Psoas muscle (tissue), 7 donors: ENCODE measurements at regions not wholly inside any gene's neighbourhood (a gene's known extent, or its start where the extent isn't known, plus 50 kb on each side); places are given as distances from the start of the nearest gene placed in this dataset.

Source experiments
- ATAC-seq, 4 donors: fragments of 200-7000 bp; cut with Tn5 transposase; one replicate each; pipeline ENCODE4 v1.9.1; 2020; ENCODE audit warnings: moderate library complexity in 3 of 4, mild to moderate bottlenecking in 2 of 4
- DNase-seq, 2 donors: peaks; one replicate each; pipeline ENCODE4 v3.0.0-alpha.2; 2020
- H3K27ac ChIP-seq: fragments of 200-600 bp; one replicate; pipeline ENCODE4 v1.8.0; 2022
- H3K27me3 ChIP-seq, 3 donors: fragments of 200-600 bp in 1 of 3; one replicate each; pipeline versions ENCODE4 v1.6.1 to v1.8.0; 2013 to 2022; ENCODE audit warnings: low read length in 2 of 3, mild to moderate bottlenecking in 2 of 3, moderate library complexity in 1 of 3; ENCODE audit not compliant: insufficient read depth in 3 of 3
- H3K36me3 ChIP-seq, 2 donors: fragments of 200-600 bp in 1 of 2; one replicate each; pipeline versions ENCODE4 v1.6.1 to v1.8.0; 2013 to 2022; ENCODE audit warnings: low read depth in 1 of 2, mild to moderate bottlenecking in 1 of 2, moderate library complexity in 1 of 2; ENCODE audit not compliant: insufficient read depth in 1 of 2
- H3K4me1 ChIP-seq: fragments of 200-600 bp; one replicate; pipeline ENCODE4 v1.8.0; 2022
- H3K4me3 ChIP-seq: fragments of 200-600 bp; one replicate; pipeline ENCODE4 v1.8.0; 2022; ENCODE audit warnings: mild to moderate bottlenecking
- H3K9me3 ChIP-seq: fragments of 200-600 bp; one replicate; pipeline ENCODE4 v1.8.0; 2022
- WGBS, 3 donors: extraction: QIAGEN DNeasy Blood & Tissue Kit; methylation state at CpG; one replicate each; pipeline versions ENCODE4 v1.1.6 to v1.1.7; 2013; 5-methylcytosine and 5-hydroxymethylcytosine counted together
- intact Hi-C, 2 donors: fragments of 100-400 bp; cut with DNase I; formaldehyde crosslinking; loops; one replicate each; pipeline versions ENCODE4 v1.11.0 to v1.14.2; 2022
- TF ChIP-seq, protein P1 (sequence below): fragments of 200-600 bp; IDR thresholded peaks from one replicate; pipeline ENCODE4 v1.8.0; 2022; ENCODE audit warnings: antibody characterized with exemption
- donor health status: healthy with polysubstance abuse.
- donor health status: DM: no; HTN: no; CAD: no; lungs with moderate emphysema.
- donor health status: Bipolar disorder and iron deficiency.
- donor health status: healthy.
- donor health status: DM: yes; HTN: yes; CAD: no.
- donor health status: DM: no; HTN: no; CAD: no.
- donor health status: DM: yes; HTN: yes; CAD: no.

GRCh38 chr9:87798261-87798833 is 72.4 kb downstream of the CTSL start:
- ATAC-seq (no peak), DNase-seq (no peak)
- no peaks in the 10 kb centered on the region for H3K9me3 ChIP-seq
- no peak overlapping the region for H3K4me3 ChIP-seq
- no peaks in the 10 kb centered on the region for H3K36me3 ChIP-seq
- no peak overlapping the region for H3K27ac ChIP-seq
- WGBS, 3 donors = 71 to 78% (median 73%) methylated on average over 1 of the region's 1 CpG
- TF ChIP-seq, protein P1, sequence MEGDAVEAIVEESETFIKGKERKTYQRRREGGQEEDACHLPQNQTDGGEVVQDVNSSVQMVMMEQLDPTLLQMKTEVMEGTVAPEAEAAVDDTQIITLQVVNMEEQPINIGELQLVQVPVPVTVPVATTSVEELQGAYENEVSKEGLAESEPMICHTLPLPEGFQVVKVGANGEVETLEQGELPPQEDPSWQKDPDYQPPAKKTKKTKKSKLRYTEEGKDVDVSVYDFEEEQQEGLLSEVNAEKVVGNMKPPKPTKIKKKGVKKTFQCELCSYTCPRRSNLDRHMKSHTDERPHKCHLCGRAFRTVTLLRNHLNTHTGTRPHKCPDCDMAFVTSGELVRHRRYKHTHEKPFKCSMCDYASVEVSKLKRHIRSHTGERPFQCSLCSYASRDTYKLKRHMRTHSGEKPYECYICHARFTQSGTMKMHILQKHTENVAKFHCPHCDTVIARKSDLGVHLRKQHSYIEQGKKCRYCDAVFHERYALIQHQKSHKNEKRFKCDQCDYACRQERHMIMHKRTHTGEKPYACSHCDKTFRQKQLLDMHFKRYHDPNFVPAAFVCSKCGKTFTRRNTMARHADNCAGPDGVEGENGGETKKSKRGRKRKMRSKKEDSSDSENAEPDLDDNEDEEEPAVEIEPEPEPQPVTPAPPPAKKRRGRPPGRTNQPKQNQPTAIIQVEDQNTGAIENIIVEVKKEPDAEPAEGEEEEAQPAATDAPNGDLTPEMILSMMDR = no peak
- H3K27me3 ChIP-seq = peaks cover 0 to 1% (median 0%) of the 10 kb centered on the region in 3 donors
- no peaks in the 10 kb centered on the region for H3K4me1 ChIP-seq
- intact Hi-C loops = no loop called here

GRCh38 chr9:87799503-87799902 is 73.6 kb downstream of the CTSL start:
- WGBS, 3 donors = 85 to 91% (median 86%) methylated on average over 5 of the region's 5 CpGs
- H3K4me1 ChIP-seq = no peaks in the 10 kb centered on the region
- no peaks in the 10 kb centered on the region for H3K9me3 ChIP-seq
- no peaks in the 10 kb centered on the region for H3K36me3 ChIP-seq
- H3K27me3 ChIP-seq = no peaks in the 10 kb centered on the region
- no peak for DNase-seq
- intact Hi-C loops = no loop called here
- TF ChIP-seq, protein P1 = no peak
- H3K4me3 ChIP-seq = no peak overlapping the region
- no peak for ATAC-seq
- no peak overlapping the region for H3K27ac ChIP-seq

DNA sequence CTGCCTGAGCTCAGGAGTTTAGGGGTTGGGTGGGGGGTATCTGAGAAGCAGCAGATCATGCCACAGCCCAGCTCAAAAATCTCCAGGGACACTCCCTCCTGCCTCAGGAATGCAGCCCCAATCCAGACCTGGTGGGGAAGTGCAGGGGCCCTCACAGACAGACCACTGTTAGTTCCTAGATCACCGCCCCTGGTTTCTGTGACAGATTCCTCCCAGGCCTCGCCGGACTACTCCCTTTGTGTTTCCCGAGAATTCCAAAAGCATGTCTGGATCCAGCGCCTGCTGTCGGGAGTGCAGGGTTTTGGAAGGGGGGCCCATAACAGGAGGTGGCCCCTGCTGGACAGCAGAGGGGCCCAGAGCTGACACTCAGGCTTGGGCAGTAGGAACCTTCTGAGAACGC is 74.5 kb downstream of the CTSL start:
- H3K4me1 ChIP-seq = no peaks in the 10 kb centered on the region
- no peaks in the 10 kb centered on the region for H3K9me3 ChIP-seq
- TF ChIP-seq, protein P1 = no peak
- no peaks in the 10 kb centered on the region for H3K27me3 ChIP-seq
- ATAC-seq (no peak), DNase-seq (no peak)
- no peak overlapping the region for H3K4me3 ChIP-seq
- intact Hi-C loops = no loop called here
- H3K27ac ChIP-seq = no peak overlapping the region
- H3K36me3 ChIP-seq = no peaks in the 10 kb centered on the region
- WGBS, 3 donors = 41 to 60% (median 59%) methylated on average over 7 of the region's 7 CpGs

DNA sequence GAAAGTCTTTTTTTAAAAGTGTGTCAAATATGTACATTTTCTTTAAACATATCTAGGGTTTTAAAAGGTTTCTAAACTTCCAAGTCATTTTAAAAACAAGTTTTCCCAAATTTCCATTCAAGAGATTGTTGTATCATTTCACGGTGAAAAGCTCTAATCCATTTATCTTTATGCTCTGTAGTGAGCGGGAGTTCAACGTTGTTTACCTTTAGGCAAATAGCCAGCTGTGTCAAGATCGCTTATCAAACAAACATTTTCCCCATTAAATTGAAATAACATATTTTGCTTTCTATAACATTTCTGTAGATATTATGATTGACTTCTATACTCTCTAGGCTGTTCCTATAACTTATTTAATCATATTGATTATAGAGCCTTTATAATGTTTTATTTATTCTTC is 75.1 kb downstream of the CTSL start:
- H3K4me1 ChIP-seq = no peaks in the 10 kb centered on the region
- no peak overlapping the region for H3K27ac ChIP-seq
- no peak for DNase-seq
- 67 to 75% (median 71%) methylated on average over 4 of the region's 4 CpGs for WGBS, 3 donors
- no peak for ATAC-seq
- TF ChIP-seq, protein P1 = no peak
- H3K9me3 ChIP-seq = no peaks in the 10 kb centered on the region
- H3K27me3 ChIP-seq = no peaks in the 10 kb centered on the region
- H3K4me3 ChIP-seq = no peak overlapping the region
- H3K36me3 ChIP-seq = no peaks in the 10 kb centered on the region
- intact Hi-C loops = no loop called here

- 90 to 92% (median 91%) methylated on average over 15 of the region's 15 CpGs for WGBS, 3 donors
- no peaks in the 10 kb centered on the region for H3K9me3 ChIP-seq
- no peak for ATAC-seq
- H3K27ac ChIP-seq = no peak overlapping the region
- H3K4me3 ChIP-seq = no peak overlapping the region
- H3K36me3 ChIP-seq = no peaks in the 10 kb centered on the region
- intact Hi-C loops = no loop called here
- TF ChIP-seq, protein P1 = no peak
- no peaks in the 10 kb centered on the region for H3K27me3 ChIP-seq
- no peaks in the 10 kb centered on the region for H3K4me1 ChIP-seq
- DNase-seq = no peak
Observed at GRCh38 chr9:87803166-87803565, 77.2 kb downstream of the CTSL start.
